ENCODE measurements at regions not wholly inside any gene's neighbourhood (a gene's known extent, or its start where the extent isn't known, plus 50 kb on each side); places are given as distances from the start of the nearest gene placed in this dataset.

DNA sequence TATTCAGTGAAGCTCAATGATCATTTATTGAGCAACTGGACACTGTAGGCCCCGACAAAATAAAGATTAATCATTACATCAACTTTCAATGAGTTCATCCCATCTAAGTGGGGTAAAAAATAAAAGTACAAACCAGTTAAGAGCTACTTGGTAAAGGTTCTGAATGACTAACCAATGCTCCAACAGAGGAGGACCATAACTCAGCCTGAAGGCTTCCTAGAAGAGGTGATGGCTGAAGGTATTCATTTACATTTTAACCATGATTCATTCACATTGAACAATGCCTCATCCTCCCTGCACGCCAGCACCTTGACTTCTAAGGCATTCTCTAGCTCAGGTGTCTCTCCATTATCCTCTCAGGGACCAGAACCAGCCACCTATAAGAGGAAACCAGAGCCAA is 201.4 kb downstream of the ZNF462 start:
- no peak for DNase-seq (ENCODE audit: low read depth in 2 of 2)

DNA sequence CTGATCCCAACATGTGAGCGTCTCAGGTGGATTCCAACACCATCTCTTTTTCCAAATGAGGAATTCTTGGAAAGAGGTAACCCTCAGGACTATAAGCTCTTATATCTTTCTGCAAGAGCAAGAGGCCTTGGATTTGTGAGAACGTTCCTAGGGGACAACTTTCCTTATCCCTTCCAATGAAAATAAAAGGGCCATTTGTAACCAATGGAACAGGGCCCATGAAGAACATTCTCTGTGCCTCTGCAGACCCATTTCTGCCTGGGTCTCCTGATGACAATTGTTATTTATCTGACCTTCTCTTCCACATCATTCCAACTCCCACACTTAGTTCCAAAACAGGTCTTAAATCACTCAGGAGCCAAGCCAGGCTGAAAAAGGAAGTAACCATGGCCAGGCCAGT is 202.6 kb downstream of the ZNF462 start:
- no peak for DNase-seq (ENCODE audit: low read depth in 2 of 2)

DNA sequence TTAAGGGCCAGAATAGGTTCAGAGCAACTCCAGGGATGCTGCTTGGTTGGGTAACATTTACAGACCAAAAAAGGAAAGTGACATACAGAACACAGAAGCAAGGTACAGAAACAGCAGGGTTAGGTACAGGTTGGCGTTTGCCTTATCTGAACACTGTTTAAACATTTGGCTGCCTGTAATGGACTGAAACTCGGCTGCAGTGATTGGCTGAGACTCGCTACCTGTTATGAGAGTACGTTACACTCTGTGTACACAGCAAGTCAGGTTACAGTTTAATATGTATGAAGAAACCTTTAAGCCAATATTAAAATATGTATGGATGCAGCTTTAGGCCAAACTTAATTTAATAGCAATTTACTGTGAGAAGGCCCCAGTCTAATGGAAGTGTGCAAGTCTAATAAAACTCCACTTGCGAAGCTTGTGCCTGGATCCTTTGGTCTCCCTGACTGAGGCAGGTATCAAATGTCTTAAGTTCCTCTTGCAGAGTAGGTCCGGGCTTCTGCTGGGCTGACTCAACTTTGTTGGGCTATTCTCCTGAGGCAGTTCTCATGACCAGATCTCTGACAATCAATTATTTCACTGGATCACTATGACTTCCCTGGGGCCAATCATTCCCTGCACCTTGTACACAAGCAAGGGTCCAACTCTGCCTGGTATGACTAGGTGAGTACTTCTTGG is 204.9 kb downstream of the ZNF462 start:
- DNase-seq (ENCODE audit: low read depth in 2 of 2): no peak

DNA sequence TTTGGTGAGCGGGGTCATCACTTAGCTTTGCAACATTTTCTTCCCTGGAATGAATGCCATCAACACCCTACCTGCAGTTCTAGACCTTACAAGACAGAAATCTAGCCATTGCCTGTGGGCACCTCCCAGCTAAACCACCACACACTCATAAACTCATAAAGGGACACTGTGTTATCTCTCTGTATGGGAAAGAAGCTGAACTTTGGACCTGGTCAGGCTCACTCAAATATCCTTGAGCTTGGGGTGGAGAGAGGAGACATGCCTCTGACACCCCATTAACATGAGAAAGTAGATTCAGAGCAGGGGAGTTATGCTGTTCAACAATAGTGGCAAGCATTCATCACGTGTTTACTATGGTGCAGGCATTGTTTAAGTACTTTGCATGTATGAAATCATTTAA is 205.6 kb downstream of the ZNF462 start:
- no peak for DNase-seq (ENCODE audit: low read depth in 2 of 2)

DNA sequence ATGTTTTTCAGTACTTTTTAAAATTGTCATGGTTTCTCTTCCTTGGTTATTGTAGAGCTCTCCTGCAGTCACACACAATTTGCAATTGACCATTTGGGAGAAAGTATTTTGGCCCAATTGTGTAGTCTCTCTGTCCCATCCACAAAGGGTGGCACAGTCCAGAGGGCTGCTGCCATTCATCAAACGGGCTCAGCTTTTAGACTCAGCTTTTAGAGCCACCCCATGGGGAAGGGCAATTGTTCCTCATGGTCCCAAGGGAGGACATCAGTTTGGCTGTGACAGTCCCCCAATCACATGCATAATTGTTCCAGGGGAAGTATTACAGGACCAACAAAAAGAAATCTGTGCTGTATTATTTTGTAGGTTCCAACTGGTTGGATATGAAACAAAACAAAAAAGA is 207.6 kb downstream of the ZNF462 start:
- no peak for DNase-seq (ENCODE audit: low read depth in 2 of 2)

DNA sequence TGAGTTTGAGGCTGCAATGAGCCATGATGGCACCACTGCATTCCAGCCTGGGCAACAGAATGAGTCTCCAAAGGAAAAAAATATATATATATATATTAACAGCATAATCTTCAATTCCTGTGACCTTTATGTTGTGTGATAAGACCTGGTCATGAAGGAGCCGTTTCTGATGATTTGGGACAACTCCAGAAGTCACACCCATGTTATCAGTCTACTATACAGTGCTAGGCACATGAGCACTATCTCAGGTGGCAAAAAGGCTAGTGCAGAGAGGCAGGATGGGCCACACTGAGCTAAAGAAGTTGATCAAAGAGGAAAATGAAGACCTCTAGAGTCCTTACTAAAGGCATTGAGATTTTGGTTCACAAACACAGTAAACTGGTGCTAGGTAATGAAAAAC is 205.0 kb upstream of the RAD23B start:
- DNase-seq (ENCODE audit: low read depth in 2 of 2): no peak

DNA sequence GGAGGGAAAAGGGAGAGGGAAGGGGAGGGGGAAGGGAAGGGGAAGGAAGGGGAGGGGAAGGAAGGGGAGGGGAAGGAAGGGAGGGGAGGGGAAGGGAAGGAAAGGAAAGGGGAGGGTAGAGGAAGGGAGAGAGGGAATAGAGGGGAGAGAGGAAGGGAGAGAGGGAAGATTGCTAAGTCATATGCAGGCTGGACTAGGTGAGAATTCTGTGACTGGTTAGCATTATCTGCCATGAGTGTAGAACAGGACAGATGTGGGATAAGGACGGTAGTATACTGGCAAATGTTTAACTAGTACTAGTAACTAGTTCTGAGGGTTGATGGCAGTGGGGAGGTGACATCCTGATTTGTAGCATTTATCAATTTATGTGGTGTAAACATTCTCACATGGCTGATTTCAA is 203.5 kb upstream of the RAD23B start:
- DNase-seq (ENCODE audit: low read depth in 2 of 2): no peak

DNA sequence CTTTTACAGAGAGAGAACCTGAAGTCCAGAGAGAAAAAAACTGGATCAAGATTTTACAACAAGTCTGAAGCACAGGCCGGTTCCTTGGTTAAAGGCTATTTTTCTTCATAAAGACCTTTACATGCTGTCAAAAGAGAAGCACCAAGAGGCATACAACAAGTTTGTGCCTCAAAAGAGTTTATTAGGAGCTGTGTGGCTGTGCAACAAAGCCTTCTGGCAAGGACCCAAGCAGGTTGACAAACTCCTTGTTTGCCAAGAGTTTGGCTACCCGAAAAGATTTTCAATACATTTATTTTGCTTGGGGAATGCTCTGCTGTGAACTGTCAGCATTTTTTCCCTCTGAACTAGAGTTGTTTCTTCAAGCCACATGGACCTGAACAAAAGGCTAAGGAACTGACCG is 202.9 kb upstream of the RAD23B start:
- no peak for DNase-seq (ENCODE audit: low read depth in 2 of 2)

DNA sequence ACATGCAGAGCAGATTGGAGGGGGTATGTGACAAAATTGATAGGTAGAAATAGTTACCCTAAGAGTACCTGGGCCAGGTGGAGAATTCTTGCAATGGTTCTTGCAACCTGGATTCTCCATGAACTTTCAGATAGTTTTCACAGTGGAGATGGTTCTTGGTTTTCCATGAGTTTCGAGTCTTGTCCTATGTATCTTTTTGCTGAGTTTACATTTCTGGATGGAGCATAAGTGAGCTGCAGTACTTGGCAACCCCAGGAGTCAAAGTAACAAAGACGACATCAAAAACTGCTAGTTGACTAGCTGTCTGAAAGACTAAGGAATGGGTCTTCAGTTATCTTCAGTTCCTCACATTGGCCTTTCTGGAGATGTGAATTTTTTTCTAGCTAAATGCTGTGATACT is 196.6 kb upstream of the RAD23B start:
- DNase-seq (ENCODE audit: low read depth in 2 of 2): no peak

DNA sequence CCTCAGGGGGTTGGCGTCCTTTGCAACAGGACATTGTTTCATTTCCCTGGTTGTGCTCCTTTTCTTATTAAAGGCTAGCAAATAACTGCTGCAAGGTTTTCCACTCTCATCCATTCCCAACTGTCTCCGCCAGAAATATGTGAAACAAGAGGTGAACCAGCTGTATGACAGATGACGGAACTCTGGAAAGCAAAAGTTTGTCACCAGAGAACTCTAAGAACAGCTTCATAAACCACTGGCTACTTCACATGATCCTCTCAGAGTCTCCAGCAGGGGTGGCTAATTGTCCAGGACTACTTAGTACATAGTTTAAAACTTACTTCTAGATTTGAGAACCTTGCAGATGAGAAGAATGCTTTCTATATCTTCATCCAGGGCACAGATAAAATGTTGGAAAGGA is 195.9 kb upstream of the RAD23B start:
- DNase-seq (ENCODE audit: low read depth in 2 of 2): no peak

DNA sequence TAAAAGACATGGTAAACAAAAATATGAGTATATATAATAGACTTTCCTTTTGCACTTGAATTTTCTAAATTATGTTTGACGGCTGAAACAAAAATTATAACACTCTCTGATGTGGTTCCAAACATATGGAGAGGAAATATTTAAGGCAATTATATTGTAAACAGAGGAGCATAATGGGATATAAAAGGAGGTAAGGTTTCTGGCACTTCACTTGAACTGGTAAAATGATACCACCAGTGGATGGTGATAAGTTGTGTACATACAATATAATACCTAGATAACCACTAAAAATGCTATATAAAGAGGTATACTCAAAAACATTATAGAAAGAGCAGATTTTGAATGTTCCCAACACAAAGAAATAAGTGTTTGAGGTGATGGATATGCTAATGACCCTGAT is 192.9 kb upstream of the RAD23B start:
- no peak for DNase-seq (ENCODE audit: low read depth in 2 of 2)

DNA sequence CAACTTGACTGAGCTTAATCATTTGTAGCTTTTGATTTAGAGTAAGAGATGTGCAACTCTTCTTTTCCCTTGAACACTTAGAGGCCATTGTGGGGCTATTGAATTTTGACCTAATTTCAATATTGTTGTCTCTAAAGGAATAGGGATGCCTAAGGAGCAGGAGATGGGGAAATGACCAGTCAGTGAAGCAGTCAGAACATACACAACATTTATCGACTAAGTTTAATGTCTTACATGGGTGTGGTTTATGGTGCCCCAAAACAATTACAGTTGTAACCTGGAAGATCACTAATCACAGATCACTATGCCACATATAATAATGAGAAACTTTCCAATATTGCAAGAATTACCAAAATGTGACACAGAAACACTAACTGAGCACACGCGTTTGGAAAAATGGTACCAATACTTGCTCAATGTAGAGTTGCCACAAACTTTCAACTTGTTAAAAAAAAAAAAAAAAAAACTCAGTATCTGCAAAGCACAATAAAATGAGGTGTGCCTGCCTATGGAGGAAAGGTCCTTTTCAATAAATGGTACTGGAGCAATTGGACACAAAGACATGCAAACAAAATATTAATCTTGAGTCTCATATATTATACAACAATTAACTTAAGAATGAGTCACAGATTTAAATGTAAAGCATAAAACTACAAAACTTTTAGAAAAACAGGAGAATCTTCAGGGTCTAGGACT is 189.6 kb upstream of the RAD23B start:
- DNase-seq (ENCODE audit: low read depth in 2 of 2): no peak

DNA sequence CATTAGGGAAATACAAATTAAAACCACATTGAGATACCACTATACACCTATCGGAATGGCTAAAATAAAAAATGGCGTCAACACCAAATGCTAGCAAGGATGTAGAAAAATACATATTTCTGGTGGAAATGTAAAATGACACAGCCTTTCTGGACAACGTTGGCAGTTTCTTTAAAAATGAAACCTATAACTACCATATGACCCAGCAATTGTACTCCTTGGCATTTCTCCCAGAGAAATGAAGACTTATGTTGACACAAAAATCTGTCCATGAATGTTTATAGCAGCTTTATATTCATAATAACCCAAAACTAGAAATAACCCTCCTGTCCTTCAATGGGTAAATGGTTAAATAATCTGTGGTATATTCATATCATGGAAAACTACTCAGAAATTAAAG is 188.7 kb upstream of the RAD23B start:
- DNase-seq (ENCODE audit: low read depth in 2 of 2): no peak

DNA sequence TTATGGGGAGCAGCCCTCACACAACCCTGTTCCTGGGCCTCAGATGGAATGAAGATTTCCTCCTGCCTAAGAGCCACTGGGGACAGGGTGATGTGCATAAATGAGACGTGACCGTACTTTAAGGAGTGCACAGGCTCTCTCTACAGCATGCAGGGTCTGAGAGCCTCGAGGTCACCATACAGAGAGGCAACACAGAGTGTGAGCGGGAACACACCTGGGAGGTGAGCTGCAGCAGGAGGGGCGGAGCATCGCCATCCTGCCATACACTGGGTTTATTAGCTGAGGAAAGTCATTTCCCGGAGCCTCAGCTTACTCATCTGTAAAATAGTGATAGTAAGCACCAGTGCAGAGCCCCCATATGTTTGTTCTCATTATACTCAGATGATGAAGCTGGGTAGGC is 182.5 kb upstream of the RAD23B start:
- no peak for DNase-seq (ENCODE audit: low read depth in 2 of 2)

DNA sequence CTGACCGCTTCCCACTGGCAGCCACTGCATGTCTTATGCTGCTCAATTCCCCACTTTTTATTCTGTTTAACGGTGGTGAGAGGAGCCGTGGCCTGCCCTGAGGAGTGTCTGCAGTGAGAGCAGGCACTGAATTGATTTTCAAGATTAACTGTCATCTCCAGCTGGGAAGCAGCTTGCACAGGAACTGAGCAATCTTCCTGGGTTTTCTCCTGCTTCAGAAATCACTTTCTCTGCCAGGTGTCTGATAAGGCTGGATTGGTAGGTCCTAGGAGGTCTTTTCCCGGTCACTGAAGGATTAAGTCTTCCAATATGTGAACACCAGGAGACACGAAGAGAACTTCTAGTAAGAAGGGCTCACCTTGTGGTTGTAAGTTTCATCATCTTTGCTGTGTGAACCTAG is 181.1 kb upstream of the RAD23B start:
- DNase-seq (ENCODE audit: low read depth in 2 of 2): no peak

DNA sequence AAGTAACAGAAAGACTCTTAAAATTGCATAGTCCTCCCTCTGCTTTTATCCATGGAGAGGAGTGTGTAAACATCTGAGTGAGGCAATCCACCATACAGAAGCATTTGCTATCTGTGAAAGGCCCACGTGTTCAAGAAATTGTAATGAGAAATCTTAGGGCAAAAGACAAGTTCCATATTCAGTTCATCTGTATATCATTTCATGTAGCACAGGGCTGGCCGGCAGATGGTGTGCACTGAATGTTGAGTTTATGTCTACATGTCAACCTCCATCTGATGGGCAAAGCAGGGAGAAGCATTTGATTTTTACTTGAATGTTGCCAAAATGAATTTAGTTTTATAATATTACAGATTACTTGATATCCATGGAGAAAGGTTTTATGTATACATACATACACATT is 179.5 kb upstream of the RAD23B start:
- no peak for DNase-seq (ENCODE audit: low read depth in 2 of 2)

DNA sequence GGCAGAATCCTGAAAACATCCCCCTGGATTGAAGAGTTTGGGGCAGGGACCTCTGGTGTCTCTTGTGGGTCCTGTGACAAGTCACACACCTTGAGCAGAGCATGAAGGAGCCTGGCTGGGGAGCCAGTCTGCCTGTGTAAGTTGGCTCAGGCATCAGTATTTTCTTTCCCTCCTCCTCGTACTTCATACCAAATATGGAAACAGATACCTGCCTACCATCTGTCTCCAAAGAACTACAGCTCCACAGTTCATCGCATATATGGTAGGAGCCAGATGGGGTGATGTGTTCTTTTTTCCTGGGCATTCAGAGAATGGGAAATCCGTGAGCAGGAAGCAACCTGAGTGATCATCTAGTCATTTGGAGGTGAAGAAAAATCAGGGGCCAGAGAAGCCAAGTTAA is 177.3 kb upstream of the RAD23B start:
- DNase-seq (ENCODE audit: low read depth in 2 of 2): no peak

DNA sequence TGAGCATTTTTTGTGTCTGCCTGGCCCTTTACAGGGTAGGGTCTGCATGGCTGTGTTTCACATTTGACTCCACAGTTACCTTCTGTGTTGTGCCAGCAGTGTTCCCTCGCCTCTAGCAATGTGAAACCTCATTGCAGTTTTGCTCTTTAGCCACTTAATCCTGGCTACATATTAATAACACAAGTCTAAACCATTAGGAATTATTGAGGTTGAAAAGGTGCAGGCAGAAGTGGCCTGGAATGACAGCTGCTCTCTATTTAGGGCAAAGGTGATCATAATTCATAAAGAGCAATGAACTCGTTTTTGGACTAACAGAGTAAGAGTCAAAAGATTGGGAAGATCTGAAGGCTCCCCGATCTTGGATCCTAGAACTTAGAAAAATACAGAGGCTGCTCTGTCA is 176.7 kb upstream of the RAD23B start:
- DNase-seq (ENCODE audit: low read depth in 2 of 2): no peak

DNA sequence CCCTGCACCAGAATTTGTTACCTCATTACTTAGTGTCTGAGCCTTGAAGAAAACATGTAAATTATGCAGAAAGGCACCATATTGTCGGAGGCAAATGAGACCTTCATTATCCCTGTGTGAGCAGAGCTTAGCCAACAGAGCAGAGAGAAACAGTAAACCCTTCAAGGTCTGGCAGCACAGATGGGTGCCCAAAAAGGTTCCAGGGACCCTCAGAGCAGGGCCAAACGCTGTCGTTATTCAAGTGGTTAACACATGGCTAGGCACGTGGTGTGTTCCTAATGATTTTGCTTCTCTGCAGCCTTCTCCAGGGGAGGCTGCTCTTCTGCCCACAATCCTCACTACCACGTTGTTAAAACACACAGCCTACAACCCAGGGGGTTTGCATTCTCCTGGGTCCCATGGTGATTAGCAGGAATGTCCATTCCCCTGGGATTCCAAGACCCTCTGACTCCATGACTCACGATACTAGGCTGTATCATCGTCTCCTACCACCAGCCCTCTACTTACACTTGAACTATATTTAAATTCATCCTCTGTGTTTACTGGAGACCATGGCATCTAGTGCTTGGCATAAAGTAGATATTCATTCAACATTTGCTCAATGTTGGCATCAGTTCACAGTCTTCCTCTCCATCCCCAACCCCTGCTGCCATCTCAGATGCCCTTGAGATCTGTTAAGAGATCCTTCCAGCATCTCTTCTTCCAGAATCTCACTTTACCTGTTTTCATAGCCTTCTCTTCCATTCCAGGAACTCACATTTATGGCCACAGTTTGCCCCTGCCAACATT is 174.5 kb upstream of the RAD23B start:
- DNase-seq (ENCODE audit: low read depth in 2 of 2): no peak

DNA sequence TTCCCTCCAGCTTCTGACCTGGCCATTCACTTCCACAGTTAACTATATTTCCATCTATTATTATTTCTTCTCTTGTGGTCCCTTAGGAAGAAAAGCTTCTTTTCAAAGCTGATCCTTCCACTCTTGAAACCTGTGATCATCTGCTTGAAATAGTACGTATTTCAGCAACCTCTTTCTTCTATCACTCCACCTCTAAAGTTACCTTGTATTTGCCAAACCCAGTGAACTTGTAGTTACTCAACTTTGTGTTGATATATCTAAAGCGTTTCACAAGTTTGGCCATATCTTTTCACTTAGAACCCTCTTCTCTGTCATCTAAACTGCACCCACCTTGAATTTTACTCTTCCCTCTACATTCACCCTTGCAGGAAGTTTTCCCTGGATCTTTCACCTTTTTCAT is 173.8 kb upstream of the RAD23B start:
- DNase-seq (ENCODE audit: low read depth in 2 of 2): no peak

DNA sequence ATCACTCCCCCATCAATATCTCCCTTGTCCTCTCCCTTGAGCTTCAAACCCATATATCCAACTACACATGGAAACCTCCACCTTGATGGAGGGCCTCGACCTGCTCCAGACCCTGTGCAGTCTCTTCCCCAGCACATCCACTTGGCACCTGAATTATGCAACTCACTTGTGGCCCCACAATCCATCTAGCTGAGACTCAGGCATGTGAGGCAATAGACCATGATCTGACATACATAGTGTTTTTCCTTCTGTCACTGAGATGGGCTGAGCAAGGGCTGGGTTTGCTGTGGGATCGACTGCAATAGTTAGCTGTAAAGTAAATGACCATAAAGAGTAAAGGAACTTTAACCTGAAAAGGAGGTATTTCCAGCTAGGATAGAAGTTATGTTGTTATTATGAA is 172.9 kb upstream of the RAD23B start:
- DNase-seq (ENCODE audit: low read depth in 2 of 2): no peak

DNA sequence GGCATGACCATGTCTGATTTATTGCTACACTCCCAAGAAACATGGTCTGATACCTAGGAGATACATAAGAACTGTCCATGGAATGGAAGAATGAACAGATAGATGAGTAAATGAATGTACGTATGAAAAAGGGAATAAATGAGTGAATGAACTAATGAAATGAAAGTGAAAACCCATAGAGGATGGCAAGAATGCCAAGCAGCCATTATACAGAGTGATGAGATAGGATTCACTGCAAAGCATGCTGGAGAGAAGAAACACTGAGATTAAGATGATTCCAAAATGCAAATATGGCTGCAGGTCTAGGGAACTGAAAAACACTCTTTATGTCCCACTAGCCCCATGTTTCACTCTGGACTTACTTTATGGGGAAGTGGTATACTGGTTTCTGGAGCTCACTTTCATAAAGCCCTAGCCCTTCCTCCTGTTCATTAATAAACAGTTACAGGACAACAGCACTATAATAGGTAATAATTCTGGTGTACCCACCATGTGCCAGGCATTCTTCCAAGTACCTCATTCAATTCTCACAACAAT is 170.3 kb upstream of the RAD23B start:
- DNase-seq (ENCODE audit: low read depth in 2 of 2): no peak
